ENCODE measurements at regions not wholly inside any gene's neighbourhood (a gene's known extent, or its start where the extent isn't known, plus 50 kb on each side); places are given as distances from the start of the nearest gene placed in this dataset.

DNA sequence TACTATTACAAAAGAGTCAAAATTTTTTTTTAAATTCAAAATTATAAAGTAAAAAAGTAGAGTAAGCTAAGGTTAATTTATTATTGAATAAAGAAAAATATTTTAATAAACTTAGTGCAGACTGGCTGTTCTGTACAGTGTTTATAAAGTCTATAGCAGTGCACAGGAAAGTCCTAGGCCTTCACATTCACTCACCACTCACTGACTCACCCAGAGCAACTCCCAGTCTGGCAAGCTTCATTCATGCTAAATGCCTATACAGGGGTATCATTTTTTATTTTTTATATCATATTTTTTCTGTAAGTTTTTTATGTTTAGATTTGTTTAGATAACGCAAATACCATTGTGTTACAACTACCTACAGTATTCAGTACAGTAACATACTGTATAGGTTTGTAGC, 700.7 kb upstream of the GRAMD2B start:
- CTCF ChIA-PET, result interaction anchor here (1.6 kb wide), 1 partner anchor 24 kb away, joined by 5 read pairs; no protein-coding TSS in a partner anchor
- no peak for DNase-seq (ENCODE audit: extremely low spot score)

DNA sequence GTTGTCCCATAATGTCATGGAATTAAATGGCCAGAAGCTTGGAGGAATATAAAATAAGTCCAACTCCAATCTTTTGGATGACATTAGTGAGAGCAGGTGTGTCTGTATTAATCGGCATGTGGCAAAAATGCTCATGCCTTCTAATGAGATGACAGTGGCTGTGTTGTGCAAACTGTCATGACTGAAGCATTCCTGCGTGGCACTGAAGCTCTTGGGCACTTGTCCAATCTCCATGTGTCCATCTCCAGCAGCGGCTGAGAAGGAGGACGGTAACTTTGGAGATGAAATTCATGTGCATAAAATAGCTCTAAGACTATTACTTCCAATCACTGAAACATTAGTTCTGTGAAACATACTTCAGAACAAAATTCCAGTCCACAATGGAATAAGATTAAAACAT, 697.5 kb upstream of the GRAMD2B start:
- no peak for DNase-seq (ENCODE audit: extremely low spot score)
- TF ChIP-seq, protein P1, sequence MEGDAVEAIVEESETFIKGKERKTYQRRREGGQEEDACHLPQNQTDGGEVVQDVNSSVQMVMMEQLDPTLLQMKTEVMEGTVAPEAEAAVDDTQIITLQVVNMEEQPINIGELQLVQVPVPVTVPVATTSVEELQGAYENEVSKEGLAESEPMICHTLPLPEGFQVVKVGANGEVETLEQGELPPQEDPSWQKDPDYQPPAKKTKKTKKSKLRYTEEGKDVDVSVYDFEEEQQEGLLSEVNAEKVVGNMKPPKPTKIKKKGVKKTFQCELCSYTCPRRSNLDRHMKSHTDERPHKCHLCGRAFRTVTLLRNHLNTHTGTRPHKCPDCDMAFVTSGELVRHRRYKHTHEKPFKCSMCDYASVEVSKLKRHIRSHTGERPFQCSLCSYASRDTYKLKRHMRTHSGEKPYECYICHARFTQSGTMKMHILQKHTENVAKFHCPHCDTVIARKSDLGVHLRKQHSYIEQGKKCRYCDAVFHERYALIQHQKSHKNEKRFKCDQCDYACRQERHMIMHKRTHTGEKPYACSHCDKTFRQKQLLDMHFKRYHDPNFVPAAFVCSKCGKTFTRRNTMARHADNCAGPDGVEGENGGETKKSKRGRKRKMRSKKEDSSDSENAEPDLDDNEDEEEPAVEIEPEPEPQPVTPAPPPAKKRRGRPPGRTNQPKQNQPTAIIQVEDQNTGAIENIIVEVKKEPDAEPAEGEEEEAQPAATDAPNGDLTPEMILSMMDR (IDR thresholded peaks at IDR 0.05; ENCODE audit: control extremely low read depth, extremely low read depth, low read depth, missing control alignments), result no peak
- ChIA-PET POLR2A (no interaction called here), CTCF (no interaction called here)

More for the DNA sequence above, 700.7 kb upstream of the GRAMD2B start:
- POLR2A ChIA-PET, result no interaction called here
- TF ChIP-seq, protein P1 (IDR thresholded peaks at IDR 0.05; ENCODE audit: control extremely low read depth, extremely low read depth, low read depth, missing control alignments), result no peak

DNA sequence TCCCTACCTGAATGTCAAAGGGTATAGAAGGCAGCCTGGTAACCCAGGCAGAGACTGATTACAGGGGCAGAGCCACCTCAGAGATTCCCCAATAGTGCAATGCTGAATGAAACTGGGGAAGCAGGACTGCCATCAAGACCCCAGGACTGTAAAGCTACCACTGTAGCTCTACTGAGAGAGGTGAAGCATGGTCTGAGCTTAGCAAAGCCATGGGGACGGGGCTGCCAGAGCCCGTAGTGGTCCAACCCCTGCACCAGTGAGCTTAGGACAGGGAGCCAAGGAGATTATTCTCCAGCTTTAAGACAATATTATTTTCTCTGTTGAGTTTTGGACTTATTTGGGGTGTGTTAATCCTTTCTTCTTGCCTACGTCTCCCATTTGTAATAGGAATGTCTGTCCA, 679.3 kb upstream of the GRAMD2B start:
- ChIA-PET POLR2A (no interaction called here), CTCF (interaction anchor here (0.7 kb wide), 1 partner anchor 10 kb away, joined by 3 read pairs; no protein-coding TSS in a partner anchor)
- TF ChIP-seq, protein P1 (IDR thresholded peaks at IDR 0.05; ENCODE audit: control extremely low read depth, extremely low read depth, low read depth, missing control alignments), result no peak
- DNase-seq (ENCODE audit: extremely low spot score), result no peak

DNA sequence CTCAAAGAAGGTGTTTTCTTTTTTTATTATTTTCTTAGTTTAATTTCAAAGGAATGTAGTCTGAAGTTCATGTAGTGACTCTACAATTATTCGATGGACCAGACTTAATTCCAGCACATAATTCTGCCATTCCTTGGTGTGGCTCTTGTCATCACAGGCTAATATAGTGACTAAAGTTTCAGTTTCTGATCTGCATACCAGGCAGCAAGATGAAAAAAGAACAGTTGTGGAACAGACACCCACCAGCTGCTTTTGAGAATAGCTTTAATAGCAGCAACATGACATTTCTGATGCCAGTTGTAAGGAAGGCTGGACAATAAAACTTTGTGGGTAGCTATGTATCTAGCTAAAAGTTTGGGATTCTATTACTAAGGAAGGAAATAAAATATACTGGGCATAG, 676.3 kb upstream of the GRAMD2B start:
- CTCF ChIA-PET, result no interaction called here
- no peak for DNase-seq (ENCODE audit: extremely low spot score)
- TF ChIP-seq, protein P1 (IDR thresholded peaks at IDR 0.05; ENCODE audit: control extremely low read depth, extremely low read depth, low read depth, missing control alignments), result no peak
- POLR2A ChIA-PET, result no interaction called here

DNA sequence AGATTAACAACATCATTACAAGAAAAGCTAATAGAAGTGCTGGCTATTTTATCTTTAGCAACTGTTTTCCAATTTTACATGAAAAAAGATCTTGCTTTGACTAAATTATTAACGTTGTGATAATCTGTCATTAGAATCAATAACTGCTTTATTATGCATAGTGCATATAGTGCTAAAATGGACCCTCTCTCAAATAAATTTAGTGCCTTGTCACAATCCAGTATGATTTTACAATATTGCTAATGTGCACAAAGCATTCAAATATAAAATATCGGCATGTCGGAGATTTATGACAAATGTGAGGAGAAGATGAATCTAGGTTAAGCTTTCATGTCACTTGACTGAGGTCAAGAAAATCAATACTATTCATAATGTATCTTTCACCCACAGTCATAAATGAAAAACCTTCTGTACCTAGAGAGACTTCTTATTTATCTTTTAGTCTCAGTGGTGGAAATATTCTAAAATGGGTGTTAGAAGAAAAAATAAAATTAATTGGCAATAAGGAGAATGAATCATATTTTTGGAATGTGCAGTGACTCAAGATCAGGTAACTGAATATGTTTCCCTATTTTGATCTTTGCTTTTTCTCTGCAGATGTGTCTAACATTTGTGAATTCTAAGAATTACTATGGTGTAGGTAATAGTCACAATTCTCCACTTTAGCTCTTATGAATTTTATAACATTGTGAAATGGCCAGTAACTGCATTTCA, 672.9 kb upstream of the GRAMD2B start:
- TF ChIP-seq, protein P1 (IDR thresholded peaks at IDR 0.05; ENCODE audit: control extremely low read depth, extremely low read depth, low read depth, missing control alignments), result no peak
- ChIA-PET CTCF (interaction anchor here (1.1 to 1.2 kb wide), 2 partner anchors 9 to 65 kb away, joined by 3 read pairs; no protein-coding TSS in a partner anchor), POLR2A (no interaction called here)
- no peak for DNase-seq (ENCODE audit: extremely low spot score)

DNA sequence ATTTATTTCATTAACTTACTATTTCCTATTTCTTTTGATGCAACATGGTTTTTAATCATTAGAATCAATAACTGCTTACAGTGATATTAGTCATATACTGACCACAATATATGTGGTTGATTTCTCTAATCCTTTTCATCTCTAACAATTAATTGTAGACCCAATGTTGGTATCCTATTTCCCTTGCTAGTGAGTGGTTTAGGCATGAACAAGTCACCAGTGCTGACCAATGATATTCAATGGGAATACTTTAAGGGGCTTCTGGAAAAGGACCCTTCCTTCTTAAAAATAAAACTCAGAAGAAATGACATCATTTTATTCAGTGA, 672.4 kb upstream of the GRAMD2B start:
- ChIA-PET CTCF (interaction anchor here (1.1 kb wide), 1 partner anchor 9 kb away, joined by 3 read pairs; no protein-coding TSS in a partner anchor), POLR2A (no interaction called here)
- no peak for DNase-seq (ENCODE audit: extremely low spot score)
- TF ChIP-seq, protein P1 (IDR thresholded peaks at IDR 0.05; ENCODE audit: control extremely low read depth, extremely low read depth, low read depth, missing control alignments), result no peak

Measured in GM10248 (cell line).